ENCODE measurements at regions not wholly inside any gene's neighbourhood (a gene's known extent, or its start where the extent isn't known, plus 50 kb on each side); places are given as distances from the start of the nearest gene placed in this dataset.

DNA sequence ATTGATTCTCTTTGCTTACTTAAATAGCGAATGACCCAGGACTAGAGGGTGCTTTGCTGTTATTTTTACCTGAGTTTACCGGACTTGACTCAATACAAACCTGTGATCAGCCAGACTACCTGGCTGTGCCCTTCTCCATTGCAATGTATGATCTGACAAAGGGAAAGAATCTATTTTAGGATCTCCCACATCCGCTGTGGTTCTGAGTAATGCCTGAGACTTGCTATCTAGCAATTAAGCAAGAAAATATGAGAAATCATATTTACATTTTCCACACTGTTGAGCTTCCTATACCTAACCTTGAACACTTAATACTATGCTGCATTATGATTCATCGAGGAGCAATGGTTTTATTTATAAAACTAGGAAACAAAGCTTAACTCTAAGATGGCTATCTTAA is 215.2 kb downstream of the RAD51AP2 start:
- Histone ChIP-seq H4K20me1 (ENCODE audit: control insufficient read depth, extremely low read depth, insufficient read depth, low read length) (no peaks in the 10 kb centered on the region), H3K36me3 (ENCODE audit: control insufficient read depth in 2 of 2, extremely low read depth in 1 of 2, insufficient read depth in 2 of 2, low read length in 2 of 2) (no peaks in the 10 kb centered on the region), H3K9me1 (ENCODE audit: control insufficient read depth, extremely low read depth, insufficient read depth, low read length) (no peaks in the 10 kb centered on the region), H3K4me3 (ENCODE audit: control insufficient read depth in 2 of 3, extremely low read depth in 1 of 3, insufficient read depth in 2 of 3, low read depth in 1 of 3, low read length in 3 of 3) (no peak overlapping the region), H3K9me3 (ENCODE audit: control insufficient read depth, low read depth, low read length) (no peaks in the 10 kb centered on the region), H3K79me2 (ENCODE audit: control insufficient read depth, insufficient read depth, low read length) (no peaks in the 10 kb centered on the region), H3K4me2 (ENCODE audit: control insufficient read depth, extremely low read depth, insufficient read depth, low read depth, low read length) (peak overlapping the region; percentile 64), H3K9ac (ENCODE audit: control insufficient read depth, extremely low read depth, insufficient read depth, low read length) (no peak overlapping the region), H3K27me3 (ENCODE audit: control insufficient read depth, extremely low read depth, insufficient read depth, low read length) (no peaks in the 10 kb centered on the region), H3K27ac (ENCODE audit: control insufficient read depth, insufficient read depth, low read length) (peak overlapping the region; percentile 76), H2AFZ (ENCODE audit: control insufficient read depth, low read length) (no peak overlapping the region), H3K4me1 (ENCODE audit: control insufficient read depth, extremely low read depth, insufficient read depth, low read length) (peaks cover 29% of the 10 kb centered on the region)
- peak; percentile 87 for FAIRE-seq
- TF ChIP-seq, protein P1, sequence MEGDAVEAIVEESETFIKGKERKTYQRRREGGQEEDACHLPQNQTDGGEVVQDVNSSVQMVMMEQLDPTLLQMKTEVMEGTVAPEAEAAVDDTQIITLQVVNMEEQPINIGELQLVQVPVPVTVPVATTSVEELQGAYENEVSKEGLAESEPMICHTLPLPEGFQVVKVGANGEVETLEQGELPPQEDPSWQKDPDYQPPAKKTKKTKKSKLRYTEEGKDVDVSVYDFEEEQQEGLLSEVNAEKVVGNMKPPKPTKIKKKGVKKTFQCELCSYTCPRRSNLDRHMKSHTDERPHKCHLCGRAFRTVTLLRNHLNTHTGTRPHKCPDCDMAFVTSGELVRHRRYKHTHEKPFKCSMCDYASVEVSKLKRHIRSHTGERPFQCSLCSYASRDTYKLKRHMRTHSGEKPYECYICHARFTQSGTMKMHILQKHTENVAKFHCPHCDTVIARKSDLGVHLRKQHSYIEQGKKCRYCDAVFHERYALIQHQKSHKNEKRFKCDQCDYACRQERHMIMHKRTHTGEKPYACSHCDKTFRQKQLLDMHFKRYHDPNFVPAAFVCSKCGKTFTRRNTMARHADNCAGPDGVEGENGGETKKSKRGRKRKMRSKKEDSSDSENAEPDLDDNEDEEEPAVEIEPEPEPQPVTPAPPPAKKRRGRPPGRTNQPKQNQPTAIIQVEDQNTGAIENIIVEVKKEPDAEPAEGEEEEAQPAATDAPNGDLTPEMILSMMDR (optimal IDR thresholded peaks at IDR 0.05 in 1 of 3, IDR thresholded peaks at IDR 0.05 in 1 of 3, conservative IDR thresholded peaks at IDR 0.05 in 1 of 3; ENCODE audit: extremely low read depth in 1 of 3, insufficient read depth in 2 of 3, low read length in 3 of 3) = no peak
- no peak for TF ChIP-seq EZH2 (IDR thresholded peaks at IDR 0.05; ENCODE audit: low read length)
- peak; percentile 78 for DNase-seq (ENCODE audit: low read depth, low spot score)
- dilution Hi-C loops (cut with MboI; ENCODE audit: extremely low pct_ligation_motif_present, low sequenced_read_pairs) = no loop called here

- H2AFZ ChIP-seq (ENCODE audit: control insufficient read depth, low read length) = no peak overlapping the region
- no peaks in the 10 kb centered on the region for H3K79me2 ChIP-seq (ENCODE audit: control insufficient read depth, insufficient read depth, low read length)
- H3K27me3 ChIP-seq (ENCODE audit: control insufficient read depth, extremely low read depth, insufficient read depth, low read length) = no peaks in the 10 kb centered on the region
- FAIRE-seq = no peak
- no peaks in the 10 kb centered on the region for H3K9me3 ChIP-seq (ENCODE audit: control insufficient read depth, low read depth, low read length)
- TF ChIP-seq, protein P1 (optimal IDR thresholded peaks at IDR 0.05 in 1 of 3, IDR thresholded peaks at IDR 0.05 in 1 of 3, conservative IDR thresholded peaks at IDR 0.05 in 1 of 3; ENCODE audit: extremely low read depth in 1 of 3, insufficient read depth in 2 of 3, low read length in 3 of 3) = no peak
- TF ChIP-seq EZH2 (IDR thresholded peaks at IDR 0.05; ENCODE audit: low read length) = no peak
- H3K4me2 ChIP-seq (ENCODE audit: control insufficient read depth, extremely low read depth, insufficient read depth, low read depth, low read length) = peak overlapping the region; percentile 63
- H3K9me1 ChIP-seq (ENCODE audit: control insufficient read depth, extremely low read depth, insufficient read depth, low read length) = no peaks in the 10 kb centered on the region
- no peak overlapping the region for H3K4me3 ChIP-seq (ENCODE audit: control insufficient read depth in 2 of 3, extremely low read depth in 1 of 3, insufficient read depth in 2 of 3, low read depth in 1 of 3, low read length in 3 of 3)
- no peaks in the 10 kb centered on the region for H4K20me1 ChIP-seq (ENCODE audit: control insufficient read depth, extremely low read depth, insufficient read depth, low read length)
- dilution Hi-C loops (cut with MboI; ENCODE audit: extremely low pct_ligation_motif_present, low sequenced_read_pairs) = no loop called here
- H3K4me1 ChIP-seq (ENCODE audit: control insufficient read depth, extremely low read depth, insufficient read depth, low read length) = peaks cover 29% of the 10 kb centered on the region
- no peak for DNase-seq (ENCODE audit: low read depth, low spot score)
- no peak overlapping the region for H3K9ac ChIP-seq (ENCODE audit: control insufficient read depth, extremely low read depth, insufficient read depth, low read length)
- no peaks in the 10 kb centered on the region for H3K36me3 ChIP-seq (ENCODE audit: control insufficient read depth in 2 of 2, extremely low read depth in 1 of 2, insufficient read depth in 2 of 2, low read length in 2 of 2)
- H3K27ac ChIP-seq (ENCODE audit: control insufficient read depth, insufficient read depth, low read length) = peak overlapping the region; percentile 67
Observed at GRCh38 chr2:17302281-17302680, 216.0 kb downstream of the RAD51AP2 start.
